SW480 (cell line): ENCODE measurements at regions not wholly inside any gene's neighbourhood (a gene's known extent, or its start where the extent isn't known, plus 50 kb on each side); places are given as distances from the start of the nearest gene placed in this dataset.

Experiments
- DNase-seq: peaks from one replicate; pipeline ENCODE4 v3.0.0-alpha.2; 2016; ENCODE audit warnings: low spot score

DNA sequence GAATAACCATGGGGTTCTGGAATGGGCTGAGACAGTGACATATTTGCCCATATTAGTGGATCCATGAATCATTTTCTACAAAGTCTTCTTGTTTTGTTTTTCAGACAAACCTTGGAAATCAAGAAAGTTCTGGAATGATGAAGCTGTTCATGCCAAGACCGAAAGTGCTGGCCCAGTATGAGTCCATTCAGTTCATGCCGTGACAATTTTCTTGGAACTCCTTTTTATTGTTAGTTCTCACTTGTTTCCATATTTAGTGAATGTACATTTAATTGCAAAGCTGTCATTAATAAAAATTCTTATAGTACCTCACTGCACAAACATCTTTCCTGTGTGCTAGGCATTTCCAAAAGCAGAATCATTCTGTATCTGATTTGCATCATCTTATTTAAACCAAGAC, 100.6 kb upstream of the KCNJ15 start:
- DNase-seq = no peak

DNA sequence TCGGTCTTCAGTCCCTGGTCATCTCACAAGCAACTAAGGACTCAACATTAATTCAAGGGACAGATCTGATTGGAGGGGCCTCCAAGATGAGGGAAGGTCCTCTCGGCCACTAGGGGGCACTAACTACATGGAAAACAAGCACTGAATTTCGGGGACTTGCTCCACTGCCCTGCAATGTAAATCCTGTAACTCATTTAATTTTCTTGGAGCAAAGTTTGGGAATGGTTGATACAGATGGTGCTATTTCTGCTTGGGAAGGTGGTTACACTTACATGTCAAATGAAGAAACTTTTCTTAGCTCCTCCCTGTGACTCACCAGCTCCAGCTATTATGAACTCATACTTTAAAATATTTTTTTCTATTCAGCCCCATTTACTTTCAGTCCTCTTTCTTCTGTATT, 97.4 kb upstream of the KCNJ15 start:
- DNase-seq = peak; percentile 81

DNA sequence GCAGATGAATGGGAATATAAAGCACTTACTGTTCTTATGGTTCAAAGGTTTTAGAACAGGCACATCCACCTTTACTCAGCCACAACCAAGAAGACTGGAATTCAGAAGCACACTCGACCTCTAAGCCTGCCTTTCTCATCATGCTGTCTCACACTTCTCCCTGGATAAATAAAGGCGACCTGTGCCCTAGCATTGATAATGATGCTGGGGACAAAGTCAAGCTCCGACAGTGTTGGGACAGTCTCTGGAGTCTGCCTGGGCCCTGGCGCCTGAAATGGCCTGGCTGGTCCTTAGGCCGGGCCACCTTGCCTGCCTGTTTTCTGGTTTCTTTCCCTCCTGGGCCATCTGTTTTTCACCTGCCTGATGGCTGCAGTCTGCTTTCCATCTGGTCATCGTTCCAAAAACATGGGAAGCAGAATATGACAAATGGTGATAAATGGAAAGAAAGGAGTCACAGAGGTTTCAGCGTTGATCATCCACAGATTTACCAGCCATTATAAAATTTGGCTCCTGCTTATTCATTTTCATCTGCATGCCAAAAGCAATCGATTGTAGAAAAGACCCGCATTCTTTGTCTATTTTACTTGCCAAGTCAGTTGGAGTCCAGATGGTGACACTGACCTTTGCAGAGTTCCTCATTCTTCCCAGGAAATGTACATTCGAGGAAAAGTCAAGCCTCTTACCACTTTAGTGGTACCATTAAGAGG, 91.2 kb upstream of the KCNJ15 start:
- no peak for DNase-seq

DNA sequence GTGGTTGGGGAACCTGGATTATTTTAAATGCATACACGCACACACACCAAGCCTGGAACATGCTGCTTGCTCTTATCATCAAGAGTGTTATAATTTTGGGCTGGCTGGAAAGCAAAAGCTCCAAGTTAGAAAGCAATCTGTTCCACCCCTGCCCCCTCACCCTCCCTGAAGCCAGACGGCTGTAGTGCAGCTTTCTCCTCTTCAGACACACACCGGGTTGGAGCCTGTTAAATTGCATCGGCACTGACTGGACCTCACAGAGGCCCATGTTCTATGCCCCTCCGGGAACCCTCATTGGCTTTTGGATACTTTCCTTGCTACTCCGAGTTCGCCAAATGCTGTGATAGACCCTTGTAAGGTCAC, 90.6 kb upstream of the KCNJ15 start:
- DNase-seq = no peak

DNA sequence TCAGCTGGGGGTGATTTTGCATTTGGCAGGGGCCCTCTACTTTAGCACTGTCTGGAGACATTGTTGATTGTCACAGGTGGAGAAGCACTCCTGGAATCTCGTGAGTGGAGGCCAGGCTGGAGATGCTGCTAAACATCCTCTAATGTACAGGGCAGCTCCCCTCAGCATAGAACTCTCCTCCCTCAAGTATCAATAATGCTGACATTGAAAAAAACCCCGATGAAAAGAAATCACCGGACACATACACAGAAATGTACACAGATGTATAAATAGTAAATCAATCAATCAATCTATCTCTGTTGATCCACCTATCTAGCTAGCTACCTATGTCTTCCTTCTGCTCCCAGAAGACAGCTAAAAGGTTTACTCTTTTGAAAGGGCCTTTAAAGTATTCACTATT, 89.4 kb upstream of the KCNJ15 start:
- no peak for DNase-seq

DNA sequence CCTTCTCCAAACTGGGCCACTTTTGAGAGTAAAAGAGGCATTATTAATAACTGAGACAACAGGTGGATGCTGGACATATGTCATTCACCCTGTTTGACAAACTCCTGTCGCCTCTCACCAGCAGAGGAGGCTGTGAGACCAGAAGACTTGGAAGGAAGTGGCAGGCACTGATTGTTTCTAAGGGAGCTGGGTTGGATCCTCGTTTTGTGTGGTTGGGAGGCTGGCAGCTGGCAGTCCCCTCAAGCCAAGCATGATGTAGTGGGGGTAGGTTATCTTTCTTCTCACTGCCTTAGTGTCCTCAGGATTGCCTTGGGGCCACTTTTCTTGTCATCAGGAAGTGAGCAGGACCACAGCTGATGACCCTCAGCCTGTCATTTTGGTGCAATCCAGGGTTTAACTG, 86.5 kb upstream of the KCNJ15 start:
- peak; percentile 30 for DNase-seq

DNA sequence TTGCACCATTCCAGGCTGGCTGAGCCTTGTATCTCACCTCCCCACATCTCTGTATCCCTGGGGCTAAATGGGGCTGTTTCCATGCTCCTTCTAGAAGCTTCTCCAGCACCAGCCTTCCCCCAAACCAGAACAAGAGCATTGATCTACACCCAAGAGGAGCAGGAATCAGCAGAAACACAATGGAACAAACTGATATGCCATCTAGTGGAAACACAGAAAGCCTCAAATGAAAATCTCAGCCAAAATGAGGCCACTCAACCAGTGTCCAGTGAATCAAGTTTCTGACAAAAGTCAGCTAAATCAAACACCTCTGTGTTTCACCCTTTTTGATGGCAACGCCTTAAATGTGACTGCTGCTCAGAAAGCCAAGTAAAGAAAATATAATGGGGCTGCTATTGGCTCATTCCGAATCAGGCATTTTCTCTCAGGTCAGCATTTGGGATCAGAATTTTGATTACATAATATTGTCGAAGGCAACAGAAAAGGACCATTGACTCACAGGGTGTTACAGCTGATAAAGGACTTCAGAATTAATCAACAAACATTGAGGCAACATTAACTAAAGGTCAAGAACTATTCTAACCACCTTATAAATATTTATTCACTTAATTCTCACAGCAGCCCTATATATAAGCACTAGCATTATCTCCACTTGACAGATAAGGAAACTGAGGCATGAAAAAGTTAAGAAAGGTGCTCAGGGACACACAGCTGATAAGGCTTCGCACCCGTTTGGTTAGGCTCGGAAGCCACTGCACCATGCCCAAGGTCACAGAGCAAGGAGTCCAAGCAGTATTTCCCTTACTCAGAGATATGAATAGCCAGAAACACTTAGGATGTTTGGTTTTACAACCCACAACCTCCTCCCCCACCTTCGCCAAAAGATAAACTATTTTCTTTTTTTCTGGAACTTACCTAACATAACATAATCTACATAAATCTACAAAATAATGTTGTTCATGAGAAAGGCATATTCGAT, 85.8 kb upstream of the KCNJ15 start:
- DNase-seq = peak; percentile 6

DNA sequence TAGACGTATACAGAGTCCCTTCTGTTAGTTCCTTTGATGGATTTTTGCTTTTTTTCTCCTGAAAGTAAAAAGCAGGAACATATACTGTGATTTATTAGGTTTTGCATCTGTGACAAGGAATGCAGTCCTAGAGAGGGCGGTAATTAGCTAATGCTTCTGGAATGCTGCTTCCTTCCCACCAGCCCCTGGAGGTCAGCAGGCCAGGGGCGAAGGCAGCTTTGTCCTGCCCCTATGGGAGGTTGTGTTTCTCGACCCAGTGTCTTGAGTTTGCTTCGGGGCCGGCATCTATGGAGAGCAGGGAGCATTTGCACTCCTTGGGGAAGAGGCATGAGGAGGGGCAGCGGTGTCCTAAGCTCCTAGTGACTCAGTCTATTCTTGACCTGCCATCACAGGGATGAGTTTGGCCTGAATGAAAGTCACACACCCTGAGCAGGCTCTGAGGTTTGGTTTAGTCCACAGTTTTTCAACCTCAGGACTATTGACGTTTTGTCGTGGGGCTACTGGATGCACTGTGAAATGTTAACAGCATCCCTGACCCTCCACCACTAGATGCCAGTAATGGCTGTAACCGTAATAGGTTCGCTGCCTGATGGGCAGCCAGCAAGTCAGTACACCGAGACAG, 85.0 kb upstream of the KCNJ15 start:
- DNase-seq = peak; percentile 8

DNA sequence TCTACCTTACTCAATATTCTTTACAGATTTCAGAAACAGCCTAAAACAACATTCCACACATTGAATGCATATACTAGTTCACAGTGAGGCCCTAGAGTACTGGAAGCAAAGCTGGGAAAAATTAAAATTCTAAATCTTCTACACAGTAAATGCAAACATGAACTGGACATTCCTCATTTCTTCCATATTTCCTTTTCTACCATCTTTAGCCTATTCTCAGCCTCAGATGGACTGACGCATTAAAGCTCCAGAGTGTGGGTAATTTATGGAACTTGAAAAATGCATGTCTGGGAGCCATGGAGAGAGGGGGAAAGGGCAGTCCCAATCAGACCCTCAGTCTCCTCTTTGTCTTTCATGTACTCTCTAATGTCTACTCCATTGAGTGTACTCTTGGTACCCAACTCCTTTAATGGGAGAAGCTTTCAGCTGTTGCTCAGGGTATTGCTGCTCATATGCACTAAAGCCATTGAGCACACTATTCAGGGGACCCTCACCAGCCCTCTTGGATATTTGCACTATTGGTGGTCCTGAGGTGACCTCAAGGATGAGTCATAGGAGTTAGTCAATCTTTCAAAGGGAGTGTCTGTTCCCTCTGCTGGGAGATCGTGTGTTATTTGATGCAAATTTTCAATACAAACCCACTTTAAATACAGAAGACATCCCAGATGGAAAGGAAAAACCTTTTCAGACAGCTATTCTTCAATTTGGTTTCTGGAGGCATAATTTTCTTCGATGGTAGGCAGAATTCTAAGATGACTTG, 83.3 kb upstream of the KCNJ15 start:
- DNase-seq = no peak

DNA sequence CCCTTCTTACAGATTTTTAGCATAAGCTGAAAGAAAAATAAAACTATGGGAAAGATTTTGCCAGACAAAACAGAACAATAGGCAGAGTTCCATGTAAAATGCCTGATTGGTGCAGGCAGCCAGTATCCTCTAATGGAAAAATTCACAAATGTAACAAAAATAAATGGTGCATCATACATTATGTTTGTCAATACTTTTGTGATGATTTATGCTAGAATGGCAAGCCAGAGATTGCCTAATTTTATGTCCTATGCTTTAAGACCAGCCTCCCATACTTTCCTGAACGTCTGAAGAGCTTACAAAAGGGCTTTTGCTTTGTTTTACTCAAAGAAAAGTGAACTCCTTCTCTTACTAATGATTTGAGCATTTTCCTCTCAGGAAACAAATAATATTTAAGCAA, 81.5 kb upstream of the KCNJ15 start:
- DNase-seq = no peak

DNA sequence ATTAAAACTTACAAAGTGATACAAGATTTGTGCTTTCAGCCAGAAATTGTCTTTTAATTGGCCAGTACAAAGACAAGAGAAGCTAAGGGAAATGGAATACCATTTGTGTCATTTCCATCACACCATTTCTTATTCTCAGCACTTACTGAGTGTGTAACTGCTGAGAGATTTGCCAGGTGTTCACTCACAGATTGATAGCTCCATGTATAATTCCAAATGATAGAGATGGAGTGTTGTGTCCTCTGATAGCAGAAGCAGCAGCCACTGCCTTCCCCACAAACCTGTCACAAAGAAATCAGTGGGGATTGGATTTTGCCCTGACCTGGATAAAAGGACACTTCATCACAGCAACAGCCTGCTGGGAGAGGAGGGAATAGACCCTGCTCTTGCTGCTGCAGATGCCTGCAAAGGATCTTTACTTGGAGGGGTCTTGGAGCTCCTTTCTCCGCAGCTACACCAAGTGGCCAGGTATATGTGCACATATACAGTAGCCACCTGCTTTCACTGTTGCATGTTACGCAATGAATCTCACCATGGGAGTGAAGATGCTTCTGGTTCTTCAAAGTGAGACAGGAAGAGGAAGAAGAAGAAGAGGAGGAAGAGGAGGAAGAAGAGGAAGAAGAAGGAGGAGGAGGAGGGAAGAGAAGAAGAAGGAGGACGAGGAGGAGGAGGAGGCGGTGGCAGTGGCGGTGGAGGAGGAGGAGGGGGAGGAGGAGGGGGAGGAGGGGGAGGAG, 78.7 kb upstream of the KCNJ15 start:
- no peak for DNase-seq

DNA sequence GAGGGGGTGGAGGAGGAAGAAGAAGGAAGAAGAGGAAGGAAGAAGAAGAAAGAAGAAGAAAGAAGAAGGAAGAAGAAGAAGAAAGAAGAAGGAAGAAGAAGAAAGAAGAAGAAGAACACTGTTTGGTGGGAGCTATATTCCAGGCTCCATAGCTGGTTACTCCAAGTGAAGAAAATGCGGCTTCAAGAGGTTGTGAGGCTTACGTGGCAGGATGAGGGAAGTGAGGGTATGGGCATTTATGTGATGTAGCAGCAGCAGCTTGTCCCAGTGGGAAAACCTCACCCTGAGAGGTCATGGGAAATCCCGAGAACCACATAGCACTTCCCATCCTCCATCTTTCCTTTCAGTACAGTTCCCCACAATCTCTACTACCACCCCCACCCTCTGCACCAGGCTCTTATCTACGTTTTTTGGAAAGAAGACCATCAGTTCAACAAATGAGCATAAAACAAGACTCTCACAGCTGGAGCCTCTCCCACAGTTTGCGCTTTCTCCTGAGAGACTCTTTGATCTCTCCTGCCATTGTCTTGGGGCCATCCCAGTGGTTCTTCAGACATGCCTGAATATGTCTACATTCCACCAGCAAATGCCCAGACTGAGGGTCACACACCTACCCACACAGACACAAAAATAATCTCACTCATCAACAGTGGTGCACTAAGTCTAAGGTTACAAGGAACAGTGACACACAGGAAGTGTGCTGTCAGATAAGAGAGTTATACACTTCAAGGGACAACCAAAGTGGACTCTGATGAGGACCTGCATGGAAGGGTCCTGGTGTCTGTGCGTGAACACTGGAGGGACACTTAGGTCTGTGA, 77.9 kb upstream of the KCNJ15 start:
- DNase-seq = no peak

DNA sequence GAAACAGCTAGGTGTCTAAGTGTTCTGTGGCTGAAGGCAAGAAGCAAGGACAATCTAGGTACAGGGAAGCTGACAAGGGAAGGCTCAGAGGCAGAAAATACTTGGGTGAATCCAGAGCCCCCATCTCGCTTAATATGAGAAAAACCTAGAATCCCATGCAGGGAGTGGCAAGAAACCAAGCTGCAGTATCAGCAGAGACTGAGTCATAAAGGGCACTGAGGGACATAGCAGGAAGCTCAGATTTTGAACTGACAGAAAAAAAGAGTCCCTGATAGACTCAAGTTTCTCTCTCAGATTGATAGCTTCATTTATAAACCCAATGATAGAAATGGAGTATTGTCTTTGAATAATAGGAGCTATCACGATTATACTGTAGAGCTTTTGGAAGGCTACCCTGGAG, 77.3 kb upstream of the KCNJ15 start:
- no peak for DNase-seq

DNA sequence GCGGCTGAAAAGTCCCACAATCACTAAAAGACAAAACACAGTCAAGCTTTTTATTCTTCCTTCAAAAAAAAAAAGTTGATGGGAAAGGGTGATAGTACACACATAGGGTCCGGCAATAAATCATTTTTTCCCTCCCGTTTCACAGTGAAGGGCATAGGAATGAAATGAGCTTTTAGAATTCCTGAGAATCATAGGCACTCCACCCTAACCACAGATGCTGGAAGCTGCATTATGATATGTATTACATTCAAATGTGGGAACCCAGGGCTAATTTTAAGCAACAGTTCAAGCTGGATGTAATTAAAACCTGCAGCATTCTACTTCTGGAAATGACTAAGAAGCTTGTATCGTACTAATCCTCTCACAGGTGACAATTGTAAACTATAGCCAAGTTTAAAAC, 75.7 kb upstream of the KCNJ15 start:
- DNase-seq = peak; percentile 40

DNA sequence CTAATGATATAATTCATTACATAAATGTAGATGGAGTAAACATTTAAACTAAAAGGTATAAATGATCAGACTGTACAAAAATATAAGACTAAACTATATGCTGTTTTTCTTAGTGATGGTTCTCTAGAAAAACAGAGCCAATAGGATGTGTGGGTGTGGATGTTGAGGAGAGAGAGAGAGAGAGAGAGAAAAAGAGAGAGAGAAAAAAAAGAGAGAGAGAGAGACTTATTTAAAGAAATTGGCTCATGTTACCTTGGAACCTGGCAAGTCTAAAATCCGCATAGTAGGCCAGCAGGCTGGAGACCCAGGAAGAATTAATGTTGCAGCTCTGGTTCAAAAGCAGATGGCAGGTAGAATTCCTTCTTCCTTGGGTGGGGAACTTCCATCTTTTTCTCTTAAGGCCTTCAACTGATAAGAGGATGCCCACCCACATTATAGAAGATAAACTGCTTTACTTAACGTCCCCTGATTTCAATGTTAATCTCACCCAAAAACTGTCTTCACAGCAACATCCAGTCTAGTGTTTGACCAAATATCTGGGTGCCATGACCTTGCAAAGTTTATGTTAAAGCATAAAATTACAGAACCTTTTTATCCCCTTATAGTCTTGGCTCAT, 74.3 kb upstream of the KCNJ15 start:
- no peak for DNase-seq

DNA sequence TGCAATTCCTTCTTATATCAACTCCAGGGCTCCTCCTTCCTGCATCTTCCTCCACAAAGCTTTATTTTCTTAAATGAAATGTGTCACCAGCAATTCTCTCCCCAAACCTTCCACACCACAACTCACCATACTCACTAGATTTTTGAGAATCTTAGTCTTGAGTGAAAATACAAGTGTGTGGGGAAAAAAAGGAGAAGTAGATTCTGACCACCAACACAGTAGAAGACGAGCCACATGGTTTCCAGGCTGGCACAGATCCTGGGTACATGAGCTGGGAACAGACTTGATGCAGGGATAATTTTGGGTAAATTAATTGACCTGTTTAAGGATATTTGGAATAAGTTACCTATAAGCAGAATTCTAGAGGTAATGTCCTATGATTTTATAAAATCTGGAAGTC, 72.8 kb upstream of the KCNJ15 start:
- DNase-seq = no peak

DNA sequence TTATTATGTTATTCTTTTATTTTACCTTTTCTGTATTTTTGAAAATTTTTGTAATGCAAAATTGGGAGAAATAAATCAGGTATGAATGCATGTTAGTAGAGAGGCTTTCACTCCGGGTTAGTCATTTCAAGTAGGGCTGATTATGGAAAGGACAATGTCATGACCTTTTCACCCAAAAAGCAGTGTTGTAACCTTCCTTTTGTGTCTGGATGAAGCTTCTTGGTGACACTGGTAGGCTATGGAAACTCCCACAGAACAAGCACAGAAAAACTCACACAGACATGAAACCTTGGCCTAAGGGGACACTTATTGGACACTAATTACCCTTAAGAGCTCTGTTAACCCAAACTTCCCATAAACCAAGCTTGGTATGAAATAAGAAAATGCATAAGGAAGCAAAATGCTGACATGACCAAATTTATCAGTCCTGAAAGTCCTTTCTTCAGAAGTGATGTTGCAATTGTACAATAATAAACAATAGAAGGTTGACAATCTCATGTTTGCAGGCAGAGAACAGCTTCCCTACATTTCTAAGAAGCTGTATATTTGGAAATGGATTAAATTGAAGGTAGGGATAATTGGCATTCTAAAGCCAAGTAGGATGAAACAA, 70.0 kb upstream of the KCNJ15 start:
- DNase-seq = no peak

DNA sequence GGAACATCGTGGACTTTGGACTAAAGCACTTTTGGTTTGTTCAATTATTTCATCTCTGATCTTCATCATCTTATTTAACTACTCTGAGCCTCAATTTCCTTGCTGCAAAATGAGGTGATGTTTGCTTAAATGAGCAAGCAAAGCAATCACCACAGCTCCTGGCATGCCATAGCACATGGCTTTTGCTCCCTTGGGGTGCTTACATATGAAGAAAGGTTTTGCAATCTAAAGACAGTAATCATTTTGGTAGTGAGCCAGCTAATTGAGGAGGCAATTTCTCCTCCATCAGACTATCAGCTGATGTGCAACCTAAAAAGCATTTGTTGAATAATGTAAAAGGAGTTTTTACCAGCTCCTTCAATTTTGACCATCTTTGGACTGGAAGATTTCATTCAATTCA, 68.8 kb upstream of the KCNJ15 start:
- no peak for DNase-seq

DNA sequence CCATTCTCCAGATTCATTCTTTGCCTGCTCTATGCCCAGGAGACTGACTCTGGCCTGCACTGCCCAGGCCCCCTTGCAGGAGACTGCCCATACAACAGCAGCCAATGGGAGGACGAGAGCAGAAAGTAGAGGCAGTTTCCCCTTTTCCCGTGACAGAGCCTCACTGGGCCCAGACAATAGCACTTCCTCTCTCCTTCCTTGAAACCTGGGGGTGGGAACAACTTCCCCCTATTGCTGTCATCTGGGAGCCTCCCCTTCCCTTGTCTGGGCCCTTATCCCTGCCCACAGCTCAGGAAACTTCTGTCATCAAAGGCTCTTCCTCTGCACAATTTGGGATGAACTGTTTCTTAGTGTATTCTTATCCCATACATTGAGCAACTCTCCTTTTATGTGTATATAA, 60.8 kb upstream of the KCNJ15 start:
- DNase-seq = no peak

DNA sequence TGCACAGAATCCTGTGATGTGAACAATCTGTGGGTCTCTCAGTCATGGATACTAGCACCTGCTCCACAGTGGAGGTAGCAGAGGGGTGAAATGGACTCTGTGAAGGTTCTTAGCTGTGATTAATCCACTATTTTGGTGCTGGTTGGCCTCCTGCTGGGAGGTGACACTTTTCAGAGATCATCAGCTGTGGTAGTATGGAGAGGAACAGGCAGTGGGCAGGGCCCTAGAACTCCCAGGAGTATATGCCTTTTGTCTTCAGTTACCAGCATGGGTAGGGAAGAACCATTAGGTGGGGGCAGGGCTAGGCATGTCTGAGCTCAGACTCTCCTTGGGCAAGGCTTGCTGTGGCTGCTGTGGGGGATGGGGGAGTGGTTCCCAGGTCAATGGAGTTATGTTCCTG, 54.0 kb upstream of the KCNJ15 start:
- no peak for DNase-seq
